A673 (cell line): ENCODE measurements at regions not wholly inside any gene's neighbourhood (a gene's known extent, or its start where the extent isn't known, plus 50 kb on each side); places are given as distances from the start of the nearest gene placed in this dataset.

ENCODE experiments used
- BruUV-seq: library from RNA; stranded (reverse); fragments of 400-500 nt; replicated peaks from 2 replicates; lab custom pipeline; 2021; lab: Mats Ljungman, UMichigan
- CTCF ChIA-PET: fragments of 300-600 bp; sonication (Branson Sonifier 250); formaldehyde crosslinking; loops from one replicate; lab custom pipeline; 2022; ENCODE audit warnings: antibody characterized with exemption; lab: Charles Lee
- POLR2A ChIA-PET: fragments of 300-600 bp; sonication (Branson Sonifier 250); formaldehyde crosslinking; loops from one replicate; lab custom pipeline; 2022; ENCODE audit warnings: antibody characterized with exemption; ENCODE audit not compliant: low non-redundant PET; lab: Charles Lee
- DNase-seq: peaks from one replicate; pipeline ENCODE4 v3.0.0-alpha.2; 2015; ENCODE audit warnings: low spot score
- H3K27ac ChIP-seq: fragments of 200-600 bp; sonication (generic); 2 replicates; pipeline ENCODE4 v1.5.1; 2016; ENCODE audit warnings: mixed run types, low read depth, mild to moderate bottlenecking, mixed read lengths, antibody characterized with exemption, low read length; ENCODE audit not compliant: poor library complexity, severe bottlenecking
- H3K27me3 ChIP-seq: fragments of 200-600 bp; sonication (generic); replicated peaks from 2 replicates; pipeline ENCODE4 v1.6.1; 2017; ENCODE audit warnings: mixed run types, low read depth, mild to moderate bottlenecking, mixed read lengths, antibody characterized with exemption, low read length; ENCODE audit not compliant: insufficient read depth, poor library complexity
- H3K36me3 ChIP-seq: fragments of 200-600 bp; sonication (generic); 2 replicates; pipeline ENCODE4 v1.6.1; 2016; ENCODE audit warnings: mixed run types, mild to moderate bottlenecking, mixed read lengths, antibody characterized with exemption, low read length; ENCODE audit not compliant: insufficient read depth, poor library complexity, severe bottlenecking
- H3K4me1 ChIP-seq: fragments of 200-600 bp; sonication (generic); 2 replicates; pipeline ENCODE4 v1.6.1; 2017; ENCODE audit warnings: mixed run types, mild to moderate bottlenecking, mixed read lengths, antibody characterized with exemption, low read length; ENCODE audit not compliant: insufficient read depth, poor library complexity, severe bottlenecking
- H3K4me3 ChIP-seq: fragments of 200-600 bp; sonication (generic); 2 replicates; pipeline ENCODE4 v1.5.1; 2016; ENCODE audit warnings: low read depth, mixed run types, mild to moderate bottlenecking, mixed read lengths, low read length; ENCODE audit not compliant: poor library complexity, severe bottlenecking
- H3K9me3 ChIP-seq: fragments of 200-600 bp; sonication (generic); 2 replicates; pipeline ENCODE4 v1.6.1; 2016; ENCODE audit warnings: mixed run types, low read depth, mild to moderate bottlenecking, mixed read lengths, antibody characterized with exemption, low read length; ENCODE audit not compliant: poor library complexity, severe bottlenecking
- CTCF ChIP-seq: fragments of 300-800, 200-600 bp; sonication (generic); conservative IDR thresholded peaks from 2 replicates; pipeline ENCODE4 v1.5.1; 2017; ENCODE audit warnings: low read depth, mild to moderate bottlenecking, antibody characterized with exemption, low read length, moderate library complexity, mixed read lengths
- EZH2 ChIP-seq: fragments of 200-600 bp; sonication (generic); IDR thresholded peaks from 2 replicates; pipeline ENCODE4 v1.6.1; 2017; ENCODE audit warnings: borderline replicate concordance, low read depth, mild to moderate bottlenecking, mixed read lengths, antibody characterized with exemption, low read length; ENCODE audit not compliant: poor library complexity, severe bottlenecking
- intact Hi-C: fragments of 100-400 bp; cut with micrococcal nuclease; formaldehyde crosslinking; loops from one replicate; pipeline ENCODE4 v1.10.0; 2022; ENCODE audit not compliant: unreplicated experiment

GRCh38 chr14:22174412-22175277, 414.4 kb downstream of the DAD1 start:
- Histone ChIP-seq H3K9me3 (no peaks in the 10 kb centered on the region), H3K27ac (no peak overlapping the region), H3K27me3 (no peaks in the 10 kb centered on the region), H3K4me1 (no peaks in the 10 kb centered on the region), H3K4me3 (no peak overlapping the region), H3K36me3 (no peaks in the 10 kb centered on the region)
- ChIA-PET POLR2A (no interaction called here), CTCF (no interaction called here)
- no peak for TF ChIP-seq EZH2
- no peak for TF ChIP-seq CTCF
- DNase-seq: no peak
- no TSS peak for BruUV-seq
- intact Hi-C loops: no loop called here

- POLR2A ChIA-PET: no interaction called here
- no peak overlapping the region for H3K27ac ChIP-seq
- no peaks in the 10 kb centered on the region for H3K27me3 ChIP-seq
- H3K9me3 ChIP-seq: no peaks in the 10 kb centered on the region
- H3K4me1 ChIP-seq: no peaks in the 10 kb centered on the region
- no peak overlapping the region for H3K4me3 ChIP-seq
- DNase-seq: peak; percentile 22
- no TSS peak for BruUV-seq
- CTCF ChIA-PET: no interaction called here
- no peaks in the 10 kb centered on the region for H3K36me3 ChIP-seq
- intact Hi-C loops: no loop called here
- TF ChIP-seq CTCF (peak; percentile 36; the same call in 1 of the 2 replicates), EZH2 (no peak)
Measured at GRCh38 chr14:22168092-22168955, 420.7 kb downstream of the DAD1 start.

- BruUV-seq: no TSS peak
- intact Hi-C loops: no loop called here
- H3K4me3 ChIP-seq: no peak overlapping the region
Measured at GRCh38 chr14:22164616-22165015, 424.4 kb downstream of the DAD1 start.

More at GRCh38 chr14:22164616-22165015, 424.4 kb downstream of the DAD1 start:
- ChIA-PET CTCF (interaction anchor here (1.5 kb wide), 1 partner anchor 36 kb away, joined by 4 read pairs; no protein-coding TSS in a partner anchor), POLR2A (no interaction called here)
- H3K27me3 ChIP-seq: no peaks in the 10 kb centered on the region
- H3K4me1 ChIP-seq: peaks cover 11% of the 10 kb centered on the region
- H3K36me3 ChIP-seq: no peaks in the 10 kb centered on the region
- TF ChIP-seq CTCF (no peak), EZH2 (no peak)
- no peak overlapping the region for H3K27ac ChIP-seq
- H3K9me3 ChIP-seq: no peaks in the 10 kb centered on the region
- no peak for DNase-seq
